Activated naive CD4-positive, alpha-beta T cell treated with anti-CD3 and anti-CD28 coated beads, Interleukin-2, amount 10 ng/mL, durations not matched to agents 7 days and 5 days (primary cell): ENCODE measurements at regions not wholly inside any gene's neighbourhood (a gene's known extent, or its start where the extent isn't known, plus 50 kb on each side); places are given as distances from the start of the nearest gene placed in this dataset.

Source experiments
- CTCF ChIA-PET: fragments of 350-600 bp; sonication (Branson Sonifier 250); formaldehyde crosslinking; loops from one replicate; lab custom pipeline; 2021; ENCODE audit warnings: antibody characterized with exemption; lab: Charles Lee
- DNase-seq: peaks from one replicate; pipeline ENCODE4 v3.0.0-alpha.2; 2020
- H3K27ac Mint-ChIP-seq: one replicate; pipeline ENCODE4 v1.8.0; 2021; ENCODE audit warnings: mild to moderate bottlenecking, moderate library complexity, mixed read lengths
- H3K27me3 Mint-ChIP-seq: one replicate; pipeline ENCODE4 v1.8.0; 2021; ENCODE audit warnings: mild to moderate bottlenecking, mixed read lengths
- H3K36me3 Mint-ChIP-seq: one replicate; pipeline ENCODE4 v1.8.0; 2021; ENCODE audit warnings: mixed read lengths
- H3K4me1 Mint-ChIP-seq: one replicate; pipeline ENCODE4 v1.8.0; 2021; ENCODE audit warnings: mixed read lengths
- H3K4me3 Mint-ChIP-seq: one replicate; pipeline ENCODE4 v1.8.0; 2021; ENCODE audit warnings: mild to moderate bottlenecking, moderate library complexity, mixed read lengths
- H3K9me3 Mint-ChIP-seq: one replicate; pipeline ENCODE4 v1.8.0; 2021; ENCODE audit warnings: mixed read lengths

GRCh38 chr10:113292743-113293142 lies 260.1 kb upstream of the HABP2 start:
- Mint-ChIP-seq H3K36me3 (no peaks in the 10 kb centered on the region), H3K4me3 (no peak overlapping the region), H3K4me1 (no peaks in the 10 kb centered on the region), H3K9me3 (no peaks in the 10 kb centered on the region), H3K27me3 (peaks cover 4% of the 10 kb centered on the region), H3K27ac (no peak overlapping the region)
- no peak for DNase-seq
- CTCF ChIA-PET = no interaction called here

- no peak overlapping the region for H3K4me3 Mint-ChIP-seq
- no peak for DNase-seq
- H3K4me1 Mint-ChIP-seq = no peaks in the 10 kb centered on the region
- H3K36me3 Mint-ChIP-seq = no peaks in the 10 kb centered on the region
- no peak overlapping the region for H3K27ac Mint-ChIP-seq
- H3K9me3 Mint-ChIP-seq = no peaks in the 10 kb centered on the region
- peaks cover 7% of the 10 kb centered on the region for H3K27me3 Mint-ChIP-seq
- CTCF ChIA-PET = no interaction called here
Observed at GRCh38 chr10:113293167-113293566, 259.7 kb upstream of the HABP2 start.

- H3K4me1 Mint-ChIP-seq = no peaks in the 10 kb centered on the region
- DNase-seq = no peak
- H3K27me3 Mint-ChIP-seq = peaks cover 19% of the 10 kb centered on the region
- no peak overlapping the region for H3K27ac Mint-ChIP-seq
- H3K4me3 Mint-ChIP-seq = no peak overlapping the region
- H3K36me3 Mint-ChIP-seq = no peaks in the 10 kb centered on the region
- CTCF ChIA-PET = no interaction called here
- H3K9me3 Mint-ChIP-seq = no peaks in the 10 kb centered on the region
Observed at GRCh38 chr10:113294868-113295267, 258.0 kb upstream of the HABP2 start.

- Mint-ChIP-seq H3K4me3 (no peak overlapping the region), H3K27ac (no peak overlapping the region), H3K36me3 (no peaks in the 10 kb centered on the region), H3K4me1 (no peaks in the 10 kb centered on the region), H3K9me3 (no peaks in the 10 kb centered on the region), H3K27me3 (peaks cover 30% of the 10 kb centered on the region)
- DNase-seq = no peak
- CTCF ChIA-PET = no interaction called here
Observed at GRCh38 chr10:113297226-113297625, 255.6 kb upstream of the HABP2 start.

GRCh38 chr10:113298616-113299015 lies 254.2 kb upstream of the HABP2 start:
- no peaks in the 10 kb centered on the region for H3K36me3 Mint-ChIP-seq
- DNase-seq = no peak
- peaks cover 30% of the 10 kb centered on the region for H3K27me3 Mint-ChIP-seq
- no peak overlapping the region for H3K27ac Mint-ChIP-seq
- H3K9me3 Mint-ChIP-seq = no peaks in the 10 kb centered on the region
- H3K4me3 Mint-ChIP-seq = no peak overlapping the region
- H3K4me1 Mint-ChIP-seq = no peaks in the 10 kb centered on the region
- CTCF ChIA-PET = no interaction called here

- Mint-ChIP-seq H3K4me1 (no peaks in the 10 kb centered on the region), H3K27me3 (peaks cover 33% of the 10 kb centered on the region), H3K27ac (no peak overlapping the region), H3K36me3 (no peaks in the 10 kb centered on the region), H3K4me3 (no peak overlapping the region), H3K9me3 (no peaks in the 10 kb centered on the region)
- CTCF ChIA-PET = no interaction called here
- DNase-seq = no peak
Observed at GRCh38 chr10:113300201-113300600, 252.7 kb upstream of the HABP2 start.

GRCh38 chr10:113300617-113301016 lies 252.2 kb upstream of the HABP2 start:
- H3K27me3 Mint-ChIP-seq = peaks cover 33% of the 10 kb centered on the region
- H3K9me3 Mint-ChIP-seq = no peaks in the 10 kb centered on the region
- DNase-seq = no peak
- no peaks in the 10 kb centered on the region for H3K36me3 Mint-ChIP-seq
- no peaks in the 10 kb centered on the region for H3K4me1 Mint-ChIP-seq
- H3K27ac Mint-ChIP-seq = no peak overlapping the region
- H3K4me3 Mint-ChIP-seq = no peak overlapping the region
- CTCF ChIA-PET = no interaction called here

- H3K27ac Mint-ChIP-seq = no peak overlapping the region
- DNase-seq = no peak
- H3K4me1 Mint-ChIP-seq = no peaks in the 10 kb centered on the region
- peaks cover 33% of the 10 kb centered on the region for H3K27me3 Mint-ChIP-seq
- H3K4me3 Mint-ChIP-seq = no peak overlapping the region
- no peaks in the 10 kb centered on the region for H3K36me3 Mint-ChIP-seq
- CTCF ChIA-PET = no interaction called here
- no peaks in the 10 kb centered on the region for H3K9me3 Mint-ChIP-seq
Observed at GRCh38 chr10:113301342-113301984, 251.4 kb upstream of the HABP2 start.

GRCh38 chr10:113302062-113302461 lies 250.8 kb upstream of the HABP2 start:
- Mint-ChIP-seq H3K4me1 (no peaks in the 10 kb centered on the region), H3K4me3 (no peak overlapping the region), H3K27me3 (peaks cover 33% of the 10 kb centered on the region), H3K9me3 (no peaks in the 10 kb centered on the region), H3K27ac (no peak overlapping the region), H3K36me3 (no peaks in the 10 kb centered on the region)
- CTCF ChIA-PET = no interaction called here
- no peak for DNase-seq

- Mint-ChIP-seq H3K36me3 (no peaks in the 10 kb centered on the region), H3K4me3 (no peak overlapping the region), H3K27ac (no peak overlapping the region), H3K9me3 (no peaks in the 10 kb centered on the region), H3K27me3 (peaks cover 26% of the 10 kb centered on the region), H3K4me1 (no peaks in the 10 kb centered on the region)
- no peak for DNase-seq
- CTCF ChIA-PET = no interaction called here
Observed at GRCh38 chr10:113303544-113304146, 249.2 kb upstream of the HABP2 start.

GRCh38 chr10:113304726-113305125 lies 248.1 kb upstream of the HABP2 start:
- no peaks in the 10 kb centered on the region for H3K9me3 Mint-ChIP-seq
- CTCF ChIA-PET = no interaction called here
- H3K27me3 Mint-ChIP-seq = peaks cover 16% of the 10 kb centered on the region
- H3K27ac Mint-ChIP-seq = no peak overlapping the region
- H3K36me3 Mint-ChIP-seq = no peaks in the 10 kb centered on the region
- no peaks in the 10 kb centered on the region for H3K4me1 Mint-ChIP-seq
- DNase-seq = no peak
- H3K4me3 Mint-ChIP-seq = no peak overlapping the region

GRCh38 chr10:113305871-113306270 lies 247.0 kb upstream of the HABP2 start:
- CTCF ChIA-PET = no interaction called here
- DNase-seq = no peak
- H3K27ac Mint-ChIP-seq = no peak overlapping the region
- H3K9me3 Mint-ChIP-seq = no peaks in the 10 kb centered on the region
- no peaks in the 10 kb centered on the region for H3K36me3 Mint-ChIP-seq
- no peaks in the 10 kb centered on the region for H3K4me1 Mint-ChIP-seq
- no peak overlapping the region for H3K4me3 Mint-ChIP-seq
- peaks cover 8% of the 10 kb centered on the region for H3K27me3 Mint-ChIP-seq

GRCh38 chr10:113309791-113310190 lies 243.1 kb upstream of the HABP2 start:
- Mint-ChIP-seq H3K9me3 (no peaks in the 10 kb centered on the region), H3K4me1 (no peaks in the 10 kb centered on the region), H3K36me3 (no peaks in the 10 kb centered on the region), H3K27me3 (peaks cover 5% of the 10 kb centered on the region), H3K4me3 (no peak overlapping the region), H3K27ac (no peak overlapping the region)
- CTCF ChIA-PET = no interaction called here
- DNase-seq = no peak

- H3K9me3 Mint-ChIP-seq = no peaks in the 10 kb centered on the region
- CTCF ChIA-PET = no interaction called here
Observed at GRCh38 chr10:113310347-113310746, 242.5 kb upstream of the HABP2 start.

GRCh38 chr10:113313048-113313602 lies 239.7 kb upstream of the HABP2 start:
- no peak for DNase-seq
- no peaks in the 10 kb centered on the region for H3K4me1 Mint-ChIP-seq
- no peaks in the 10 kb centered on the region for H3K9me3 Mint-ChIP-seq
- CTCF ChIA-PET = no interaction called here
- H3K36me3 Mint-ChIP-seq = no peaks in the 10 kb centered on the region
- H3K4me3 Mint-ChIP-seq = no peak overlapping the region
- H3K27ac Mint-ChIP-seq = no peak overlapping the region
- peaks cover 6% of the 10 kb centered on the region for H3K27me3 Mint-ChIP-seq

More at GRCh38 chr10:113310347-113310746, 242.5 kb upstream of the HABP2 start:
- Mint-ChIP-seq H3K27me3 (peaks cover 6% of the 10 kb centered on the region), H3K36me3 (no peaks in the 10 kb centered on the region), H3K4me3 (no peak overlapping the region), H3K4me1 (no peaks in the 10 kb centered on the region), H3K27ac (no peak overlapping the region)
- no peak for DNase-seq
